Epithelial cell of esophagus (primary cell): ENCODE measurements at regions not wholly inside any gene's neighbourhood (a gene's known extent, or its start where the extent isn't known, plus 50 kb on each side); places are given as distances from the start of the nearest gene placed in this dataset.

ENCODE experiments used
- DNase-seq: peaks from one replicate; pipeline ENCODE4 v3.0.0; 2010; ENCODE audit warnings: low read depth
- H3K4me3 ChIP-seq: 2 replicates; pipeline ENCODE4 v1.5.1; 2011; ENCODE audit warnings: mild to moderate bottlenecking, low read length, control low read depth
- TF ChIP-seq, protein P1 (sequence below): IDR thresholded peaks from 2 replicates; pipeline ENCODE4 v1.5.1; 2011; ENCODE audit warnings: low read depth, mild to moderate bottlenecking, low read length, control low read depth, inconsistent platforms; ENCODE audit not compliant: insufficient read depth; ENCODE audit errors: missing control alignments

DNA sequence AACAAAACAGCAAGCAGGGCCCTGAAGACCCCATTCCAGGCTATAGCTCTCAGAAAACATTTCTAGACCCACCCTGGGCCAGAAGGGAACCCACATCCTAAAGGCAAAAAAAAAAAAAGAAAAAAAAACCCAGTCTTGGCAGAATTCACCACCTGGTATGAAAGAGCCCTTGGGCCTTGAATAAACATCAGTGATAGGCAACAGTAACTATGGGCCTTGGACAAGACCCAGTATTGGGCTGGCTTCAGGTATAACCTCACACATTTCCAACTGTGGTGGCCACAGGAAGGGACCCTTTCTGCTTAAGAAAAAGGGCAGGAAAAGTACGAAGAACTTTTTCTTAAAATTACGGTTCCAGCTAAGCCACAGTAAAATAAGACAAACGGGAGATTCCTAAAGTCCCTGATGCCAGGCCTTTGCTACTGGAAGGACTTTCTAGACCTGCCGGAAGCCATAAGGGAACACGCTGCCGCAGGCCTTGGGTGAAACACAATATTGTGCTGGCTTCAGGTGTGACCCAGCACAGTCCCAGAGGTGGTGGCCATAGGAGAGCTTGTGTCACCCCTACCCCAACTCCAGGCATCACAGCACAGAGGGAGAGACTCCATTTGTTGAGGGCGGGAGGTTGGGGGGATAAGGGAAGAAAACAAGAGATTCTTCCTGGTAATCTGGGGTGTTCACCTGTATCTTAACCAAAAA lies 505.2 kb upstream of the RGMB start:
- DNase-seq: no peak
- TF ChIP-seq, protein P1, sequence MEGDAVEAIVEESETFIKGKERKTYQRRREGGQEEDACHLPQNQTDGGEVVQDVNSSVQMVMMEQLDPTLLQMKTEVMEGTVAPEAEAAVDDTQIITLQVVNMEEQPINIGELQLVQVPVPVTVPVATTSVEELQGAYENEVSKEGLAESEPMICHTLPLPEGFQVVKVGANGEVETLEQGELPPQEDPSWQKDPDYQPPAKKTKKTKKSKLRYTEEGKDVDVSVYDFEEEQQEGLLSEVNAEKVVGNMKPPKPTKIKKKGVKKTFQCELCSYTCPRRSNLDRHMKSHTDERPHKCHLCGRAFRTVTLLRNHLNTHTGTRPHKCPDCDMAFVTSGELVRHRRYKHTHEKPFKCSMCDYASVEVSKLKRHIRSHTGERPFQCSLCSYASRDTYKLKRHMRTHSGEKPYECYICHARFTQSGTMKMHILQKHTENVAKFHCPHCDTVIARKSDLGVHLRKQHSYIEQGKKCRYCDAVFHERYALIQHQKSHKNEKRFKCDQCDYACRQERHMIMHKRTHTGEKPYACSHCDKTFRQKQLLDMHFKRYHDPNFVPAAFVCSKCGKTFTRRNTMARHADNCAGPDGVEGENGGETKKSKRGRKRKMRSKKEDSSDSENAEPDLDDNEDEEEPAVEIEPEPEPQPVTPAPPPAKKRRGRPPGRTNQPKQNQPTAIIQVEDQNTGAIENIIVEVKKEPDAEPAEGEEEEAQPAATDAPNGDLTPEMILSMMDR: no peak
- no peak overlapping the region for H3K4me3 ChIP-seq

DNA sequence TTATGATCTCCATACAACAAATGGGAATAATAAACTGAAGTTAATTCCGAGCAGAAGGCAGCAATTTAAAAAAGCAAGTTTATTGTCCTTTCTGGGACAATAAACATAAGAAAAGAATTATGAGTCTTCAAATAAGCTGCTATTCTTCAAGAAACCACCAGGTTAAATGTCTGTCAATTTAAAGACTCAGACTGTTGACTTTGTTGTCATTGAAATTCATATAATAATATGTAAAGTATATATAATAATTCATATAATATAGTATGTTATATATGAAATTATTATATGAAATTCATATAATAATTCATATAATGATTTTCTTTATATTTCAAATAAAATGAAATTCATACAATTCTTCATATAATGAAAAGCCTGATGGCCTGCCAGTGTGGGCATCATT lies 497.5 kb upstream of the RGMB start:
- DNase-seq: no peak
- H3K4me3 ChIP-seq: no peak overlapping the region
- TF ChIP-seq, protein P1: no peak

DNA sequence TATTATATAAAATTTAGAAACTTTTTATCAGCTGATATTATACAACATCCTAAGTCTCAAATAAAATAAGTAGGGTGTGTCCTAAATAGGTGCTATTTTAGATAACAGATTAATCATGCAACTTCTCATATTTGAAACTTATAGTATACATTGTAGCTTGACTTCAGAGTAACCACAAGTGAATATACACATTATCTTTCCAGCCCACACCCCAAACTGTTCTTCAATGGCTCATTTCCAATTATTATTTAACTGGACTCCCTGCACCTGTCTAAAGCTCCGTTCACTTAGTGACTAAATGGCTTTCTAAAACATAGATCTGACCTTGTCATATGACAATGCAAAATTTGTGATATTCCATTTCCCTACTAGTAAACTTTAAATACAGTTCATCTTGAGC lies 490.9 kb upstream of the RGMB start:
- DNase-seq: no peak
- TF ChIP-seq, protein P1: no peak
- H3K4me3 ChIP-seq: no peak overlapping the region

DNA sequence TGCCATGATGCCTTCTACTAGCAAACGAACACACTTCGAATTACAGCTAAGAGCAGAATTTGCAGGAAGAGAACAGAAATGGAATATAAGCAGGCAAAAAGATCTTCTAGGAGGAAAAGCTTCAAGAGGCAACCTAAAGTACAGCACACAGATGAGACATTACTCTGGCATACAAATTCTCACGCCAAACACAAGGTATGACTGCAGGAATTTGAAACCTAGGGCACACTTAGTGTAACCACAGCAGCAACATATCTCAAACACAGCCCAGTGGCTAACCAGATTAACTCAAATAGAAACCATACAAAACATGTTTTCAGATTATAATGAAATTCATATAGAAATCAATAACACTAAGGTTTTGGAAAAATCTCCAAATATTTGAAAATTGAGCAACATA lies 481.0 kb upstream of the RGMB start:
- DNase-seq: no peak
- TF ChIP-seq, protein P1: no peak
- no peak overlapping the region for H3K4me3 ChIP-seq

DNA sequence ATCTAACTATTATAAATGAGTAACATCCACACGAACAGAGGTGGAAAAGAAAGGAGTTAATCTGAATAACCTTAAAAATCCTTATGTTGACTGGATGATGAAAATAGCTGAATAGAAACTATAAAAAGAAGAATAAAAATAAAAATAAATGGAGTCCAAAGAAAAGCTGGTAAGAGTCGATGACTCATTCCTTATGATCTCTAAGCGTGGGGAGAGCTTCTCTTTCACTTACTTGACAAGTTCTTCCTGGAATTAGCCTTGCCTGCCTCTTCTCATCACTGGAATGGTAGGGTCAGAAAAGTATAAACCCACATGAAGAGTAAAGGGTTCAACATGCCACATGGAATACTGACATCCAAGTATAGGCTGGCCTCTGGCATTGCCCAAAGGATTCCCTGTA lies 477.0 kb upstream of the RGMB start:
- no peak overlapping the region for H3K4me3 ChIP-seq
- TF ChIP-seq, protein P1: no peak
- peak; percentile 62 for DNase-seq

DNA sequence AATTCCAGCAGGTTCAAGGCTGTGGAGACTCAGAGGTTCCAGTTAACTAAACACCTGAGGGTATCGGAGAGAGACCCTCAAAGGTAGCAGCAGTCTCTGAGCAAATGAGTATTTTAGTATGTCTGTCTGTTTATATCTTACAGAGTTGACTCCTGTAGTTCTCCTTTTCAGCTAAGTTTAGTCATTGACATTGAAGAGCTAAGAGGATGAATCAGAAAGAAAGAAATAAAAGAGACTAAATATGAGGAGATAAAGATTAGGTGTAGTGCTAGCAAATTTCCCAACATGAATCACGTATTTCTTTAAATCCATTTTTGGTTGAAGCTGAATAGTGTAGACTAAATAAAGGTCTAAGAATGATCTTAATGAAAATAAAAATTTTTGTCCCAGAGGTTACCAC lies 474.0 kb upstream of the RGMB start:
- no peak for DNase-seq
- TF ChIP-seq, protein P1: no peak

DNA sequence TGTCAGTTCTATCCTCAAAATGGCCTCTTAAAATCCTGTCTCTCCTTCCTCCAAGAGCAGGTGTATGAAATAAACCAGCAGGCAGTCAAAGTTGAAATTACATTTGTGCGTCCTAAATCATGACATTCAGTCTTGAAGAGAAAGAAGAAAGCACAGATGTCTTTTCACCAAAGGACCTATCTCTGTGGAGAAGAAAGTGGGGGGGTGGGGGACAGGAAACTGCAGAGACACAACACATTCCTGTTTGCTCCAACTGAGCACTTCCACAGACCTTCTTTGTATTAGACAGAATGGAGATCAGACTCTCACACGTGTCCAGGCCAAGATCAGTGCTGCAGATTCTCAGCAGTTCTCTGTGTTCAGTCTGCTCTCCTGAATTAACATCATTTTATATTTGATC lies 471.9 kb upstream of the RGMB start:
- no peak overlapping the region for H3K4me3 ChIP-seq
- no peak for DNase-seq
- TF ChIP-seq, protein P1: no peak

More for the DNA sequence above, 474.0 kb upstream of the RGMB start:
- H3K4me3 ChIP-seq: no peak overlapping the region
